ENCODE measurements at regions not wholly inside any gene's neighbourhood (a gene's known extent, or its start where the extent isn't known, plus 50 kb on each side); places are given as distances from the start of the nearest gene placed in this dataset.
"Not testable (repeated sequence)": the region's sequence is repeated elsewhere in the genome, so short reads cannot be mapped to it uniquely, and the experiment has no call there.

- DNase-seq (ENCODE audit: low spot score), result no peak
Measured at GRCh38 chr2:242047963-242048362, 178.4 kb downstream of the RTP5 start.

- DNase-seq (ENCODE audit: low spot score), result no peak
Measured at GRCh38 chr2:242048479-242048878, 178.9 kb downstream of the RTP5 start.

- not testable (repeated sequence) for DNase-seq (ENCODE audit: low spot score)
Measured at GRCh38 chr2:242049492-242049891, 180.0 kb downstream of the RTP5 start.

GRCh38 chr2:242051463-242051862, 181.9 kb downstream of the RTP5 start:
- no peak for DNase-seq (ENCODE audit: low spot score)

- DNase-seq (ENCODE audit: low spot score), result no peak
Measured at GRCh38 chr2:242052421-242052820, 182.9 kb downstream of the RTP5 start.

- no peak for DNase-seq (ENCODE audit: low spot score)
Measured at GRCh38 chr2:242053921-242054320, 184.4 kb downstream of the RTP5 start.

GRCh38 chr2:242054406-242054805, 184.9 kb downstream of the RTP5 start:
- no peak for DNase-seq (ENCODE audit: low spot score)

GRCh38 chr2:242054881-242055801, 185.6 kb downstream of the RTP5 start:
- DNase-seq (ENCODE audit: low spot score), result no peak

- DNase-seq (ENCODE audit: low spot score), result no peak
Measured at GRCh38 chr2:242056026-242056425, 186.5 kb downstream of the RTP5 start.

GRCh38 chr2:242056785-242057184, 187.3 kb downstream of the RTP5 start:
- DNase-seq (ENCODE audit: low spot score), result no peak

- no peak for DNase-seq (ENCODE audit: low spot score)
Measured at GRCh38 chr2:242057379-242058040, 188.0 kb downstream of the RTP5 start.

- DNase-seq (ENCODE audit: low spot score), result no peak
Measured at GRCh38 chr2:242058116-242058680, 188.7 kb downstream of the RTP5 start.

- no peak for DNase-seq (ENCODE audit: low spot score)
Measured at GRCh38 chr2:242059566-242059965, 190.0 kb downstream of the RTP5 start.

- peak; percentile 63 for DNase-seq (ENCODE audit: low spot score)
Measured at GRCh38 chr2:242060212-242060835, 190.8 kb downstream of the RTP5 start.

GRCh38 chr2:242061930-242062329, 192.4 kb downstream of the RTP5 start:
- not testable (repeated sequence) for DNase-seq (ENCODE audit: low spot score)

GRCh38 chr2:242063436-242063835, 193.9 kb downstream of the RTP5 start:
- no peak for DNase-seq (ENCODE audit: low spot score)

- DNase-seq (ENCODE audit: low spot score), result no peak
Measured at GRCh38 chr2:242063850-242064249, 194.3 kb downstream of the RTP5 start.

GRCh38 chr2:242064364-242065250, 195.1 kb downstream of the RTP5 start:
- no peak for DNase-seq (ENCODE audit: low spot score)

GRCh38 chr2:242065426-242065825, 195.9 kb downstream of the RTP5 start:
- no peak for DNase-seq (ENCODE audit: low spot score)

GRCh38 chr2:242069018-242069417, 199.5 kb downstream of the RTP5 start:
- no peak for DNase-seq (ENCODE audit: low spot score)

GRCh38 chr2:242069938-242070395, 200.4 kb downstream of the RTP5 start:
- peak; percentile 76 for DNase-seq (ENCODE audit: low spot score)

Measured in AG20443 (cell line).